HG03520 (cell line): ENCODE measurements at regions not wholly inside any gene's neighbourhood (a gene's known extent, or its start where the extent isn't known, plus 50 kb on each side); places are given as distances from the start of the nearest gene placed in this dataset.
"Not testable (repeated sequence)": the region's sequence is repeated elsewhere in the genome, so short reads cannot be mapped to it uniquely, and the experiment has no call there.

Experiments used
- ATAC-seq: cut with Tn5 transposase; IDR thresholded peaks from one replicate; pipeline ENCODE4 v1.9.1; 2021; ENCODE audit warnings: mild to moderate bottlenecking, moderate library complexity; ENCODE audit not compliant: unreplicated experiment

GRCh38 chr20:53777402-53777801 lies 183.8 kb upstream of the ZNF217 start:
- not testable (repeated sequence) for ATAC-seq

- no peak for ATAC-seq
Observed at GRCh38 chr20:53776858-53777257, 183.2 kb upstream of the ZNF217 start.

- no peak for ATAC-seq
Observed at GRCh38 chr20:53774461-53775203, 181.0 kb upstream of the ZNF217 start.

GRCh38 chr20:53773792-53774401 lies 180.3 kb upstream of the ZNF217 start:
- ATAC-seq, result no peak

- not testable (repeated sequence) for ATAC-seq
Observed at GRCh38 chr20:53773066-53773791, 179.6 kb upstream of the ZNF217 start.

GRCh38 chr20:53769041-53769440 lies 175.4 kb upstream of the ZNF217 start:
- ATAC-seq, result no peak

- ATAC-seq, result no peak
Observed at GRCh38 chr20:53768329-53768728, 174.7 kb upstream of the ZNF217 start.

- no peak for ATAC-seq
Observed at GRCh38 chr20:53767206-53767930, 173.7 kb upstream of the ZNF217 start.

GRCh38 chr20:53764415-53764800 lies 170.8 kb upstream of the ZNF217 start:
- no peak for ATAC-seq

- no peak for ATAC-seq
Observed at GRCh38 chr20:53763707-53764414, 170.2 kb upstream of the ZNF217 start.

GRCh38 chr20:53762423-53762798 lies 168.8 kb upstream of the ZNF217 start:
- ATAC-seq, result not testable (repeated sequence)

- ATAC-seq, result no peak
Observed at GRCh38 chr20:53760025-53760441, 166.4 kb upstream of the ZNF217 start.

GRCh38 chr20:53757472-53757913 lies 163.9 kb upstream of the ZNF217 start:
- no peak for ATAC-seq

GRCh38 chr20:53755733-53756531 lies 162.3 kb upstream of the ZNF217 start:
- ATAC-seq, result no peak

- no peak for ATAC-seq
Observed at GRCh38 chr20:53753880-53754459, 160.3 kb upstream of the ZNF217 start.

- no peak for ATAC-seq
Observed at GRCh38 chr20:53752971-53753879, 159.6 kb upstream of the ZNF217 start.

GRCh38 chr20:53752583-53752970 lies 158.9 kb upstream of the ZNF217 start:
- ATAC-seq, result no peak

GRCh38 chr20:53751620-53752318 lies 158.1 kb upstream of the ZNF217 start:
- ATAC-seq, result no peak
